Activated T-cell treated with anti-CD3 and anti-CD28 coated beads for 4 hours (primary cell): ENCODE measurements at regions not wholly inside any gene's neighbourhood (a gene's known extent, or its start where the extent isn't known, plus 50 kb on each side); places are given as distances from the start of the nearest gene placed in this dataset.

ENCODE experiments used
- DNase-seq: peaks from one replicate; pipeline ENCODE4 v3.0.0-alpha.2; 2020

DNA sequence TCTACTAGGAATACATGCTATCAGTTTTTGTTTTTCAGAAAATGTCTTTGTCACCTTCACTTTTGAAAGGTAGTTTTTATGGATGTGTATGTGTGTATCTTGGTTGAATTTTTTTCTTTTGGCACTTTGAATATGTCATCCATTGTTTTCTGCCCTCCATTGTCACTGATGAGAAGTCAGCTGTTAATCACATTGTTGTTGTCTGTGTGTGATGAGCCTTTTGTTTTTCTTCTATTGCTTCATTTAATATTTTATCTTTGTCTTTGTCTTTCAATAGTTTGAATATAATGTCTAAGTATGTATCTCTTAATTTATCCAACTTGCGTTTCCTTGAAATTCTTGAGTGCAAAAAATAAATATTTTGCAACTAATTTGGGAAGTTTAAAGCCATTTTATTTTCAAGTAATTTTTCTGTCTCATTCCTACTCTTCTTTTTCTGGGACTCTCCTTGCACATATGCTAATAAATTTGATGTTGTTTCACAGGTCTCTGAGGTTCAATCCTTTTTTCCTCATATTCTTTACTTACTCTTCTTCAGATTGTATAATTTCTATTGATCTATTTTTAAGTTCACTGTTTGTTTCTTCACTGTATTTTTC, 546.9 kb upstream of the GHITM start:
- no peak for DNase-seq

DNA sequence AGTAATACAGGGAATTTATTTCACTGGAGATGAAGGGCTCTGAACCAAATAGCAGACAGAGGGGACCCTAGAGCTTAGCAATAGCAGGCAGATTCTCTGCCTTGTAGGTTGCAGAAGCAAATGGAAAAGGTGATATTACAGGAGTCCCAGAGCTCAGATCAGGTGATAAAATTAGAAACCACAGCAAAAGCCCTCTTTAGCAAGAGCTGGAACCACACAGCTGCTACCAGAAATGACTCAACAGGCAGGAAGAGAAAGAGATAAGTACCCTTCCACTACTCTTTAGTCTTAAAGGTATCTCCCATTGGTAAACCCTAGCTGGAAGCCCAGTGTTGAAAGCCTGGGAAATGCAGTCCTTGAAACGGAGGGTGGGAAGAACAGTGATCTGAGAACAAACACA, 535.6 kb upstream of the GHITM start:
- DNase-seq: no peak

DNA sequence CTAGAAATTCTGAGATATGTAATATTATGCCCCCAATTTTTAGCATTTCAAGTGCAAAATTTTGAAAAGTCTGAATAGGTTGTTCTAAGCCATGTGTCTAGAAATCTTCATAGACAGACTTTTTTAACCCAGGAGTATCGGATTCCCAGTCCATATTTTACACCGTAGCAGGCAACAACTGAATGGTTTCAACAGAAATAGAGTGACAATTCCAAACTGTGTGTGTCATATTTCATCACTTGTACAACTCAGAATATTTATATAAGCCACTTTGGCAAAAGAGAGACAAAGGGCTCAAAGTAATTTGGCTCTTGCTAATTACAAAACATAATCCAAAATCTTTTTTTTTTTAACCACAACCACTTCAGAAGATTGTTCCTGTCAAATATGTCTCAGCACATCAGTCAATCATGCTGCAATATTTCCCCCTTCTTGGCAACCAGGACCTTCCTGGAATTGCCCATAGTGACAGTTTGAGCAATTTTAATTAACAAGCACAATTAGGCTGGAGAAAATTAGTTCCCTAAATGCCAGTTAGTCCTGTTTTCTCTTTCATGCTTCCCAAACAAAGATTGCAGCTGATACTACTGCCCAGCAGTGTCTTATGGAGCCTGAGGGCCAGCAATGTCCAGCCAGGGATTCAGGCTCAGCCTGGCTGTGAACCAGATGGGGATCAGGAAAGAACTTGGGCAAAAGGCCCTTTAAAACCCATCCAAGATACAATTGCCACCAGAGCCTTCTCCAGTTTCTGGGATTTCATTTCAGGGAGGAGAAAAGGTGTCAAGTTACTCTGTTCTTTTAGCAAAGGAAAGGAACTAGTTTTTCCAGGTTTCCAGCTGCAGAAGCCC, 533.3 kb upstream of the GHITM start:
- no peak for DNase-seq

DNA sequence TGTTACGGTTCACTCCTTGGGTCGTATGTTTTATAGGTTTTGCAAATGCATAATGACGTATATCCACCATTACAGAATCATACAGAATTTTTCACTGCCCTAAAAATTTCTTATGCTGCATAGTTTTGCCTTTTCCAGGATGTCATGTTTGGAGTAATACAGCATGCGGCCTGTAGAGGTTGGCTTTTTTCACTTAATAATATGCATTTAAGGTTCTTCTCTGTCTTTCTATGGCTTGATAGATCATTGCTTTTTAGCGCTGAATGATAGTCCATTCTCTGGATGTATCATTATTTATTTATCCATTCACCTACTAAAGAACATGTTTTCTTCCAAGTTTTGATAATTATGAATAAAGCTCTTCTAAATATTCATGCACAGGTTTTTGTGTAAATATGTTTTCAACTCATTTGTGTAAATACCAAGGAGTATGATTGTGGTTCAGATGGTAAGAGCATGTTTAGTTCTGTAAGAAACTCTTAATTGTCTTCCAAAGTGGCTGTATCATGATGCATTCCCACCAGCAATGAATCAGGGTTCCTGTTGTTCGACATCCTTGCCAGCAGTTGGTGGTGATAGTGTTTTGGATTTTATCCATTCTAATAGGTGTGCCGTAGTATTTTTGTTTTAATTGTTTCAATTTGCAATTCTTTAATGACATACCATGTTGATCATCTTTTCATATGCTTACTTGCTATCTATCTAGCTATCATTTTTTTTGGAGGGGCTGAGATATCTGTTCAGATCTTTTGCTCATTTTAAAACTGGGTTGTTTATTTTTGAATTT, 531.2 kb upstream of the GHITM start:
- DNase-seq: no peak

DNA sequence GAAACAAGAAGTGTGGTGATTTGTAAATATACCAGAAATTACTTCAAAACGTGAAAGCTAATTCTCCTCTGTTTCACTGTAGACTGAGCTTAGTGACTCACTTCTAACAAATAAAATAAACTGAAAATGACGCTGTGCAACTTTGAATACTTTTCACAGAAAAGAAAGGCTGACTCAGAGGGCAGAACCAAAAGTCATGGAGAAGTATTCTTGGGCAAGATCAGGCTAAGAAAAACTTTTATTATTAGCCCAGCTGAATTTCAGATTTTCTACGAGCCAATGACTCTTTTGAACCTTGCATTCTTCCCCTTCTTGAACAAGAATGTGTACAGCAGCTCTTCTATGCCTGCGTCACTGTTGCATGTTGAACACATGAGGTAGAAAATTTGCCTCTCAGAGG, 527.3 kb upstream of the GHITM start:
- no peak for DNase-seq

DNA sequence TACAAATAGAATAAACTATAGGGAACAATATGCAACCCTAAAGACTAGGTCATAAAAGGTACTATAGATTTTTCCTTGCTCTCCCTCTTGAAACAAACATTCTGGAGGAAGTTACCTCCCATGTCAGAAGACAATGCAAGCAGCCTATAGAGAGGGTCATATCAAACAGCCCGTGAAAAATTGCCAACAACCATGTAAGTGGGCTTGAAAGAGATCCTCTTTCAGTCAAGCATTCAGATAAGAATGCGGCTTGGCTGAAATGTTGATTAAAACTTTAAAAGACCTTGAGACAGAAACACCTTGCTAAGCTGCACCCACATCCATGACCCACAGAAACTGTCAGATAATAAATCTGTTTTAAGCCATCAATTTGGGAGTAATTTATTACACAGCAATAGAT, 526.6 kb upstream of the GHITM start:
- DNase-seq: no peak

DNA sequence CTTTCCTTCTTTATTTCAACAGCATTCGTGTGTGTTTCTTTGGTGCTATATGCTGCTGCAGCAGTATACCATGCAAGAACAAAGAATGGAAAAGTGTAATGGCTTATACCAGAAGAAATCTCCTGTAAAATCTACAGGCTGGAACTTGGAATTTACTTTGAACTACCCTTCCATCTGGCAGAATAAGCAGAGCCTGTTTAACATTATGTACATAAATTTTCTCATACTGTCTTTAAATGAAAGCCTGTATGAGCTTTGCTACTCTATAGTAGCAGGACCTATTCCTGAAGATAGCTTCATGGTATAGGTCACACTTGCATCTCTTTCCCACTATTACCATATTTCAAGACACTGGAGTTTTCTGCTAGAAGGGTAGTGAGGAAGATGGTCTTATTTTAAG, 522.1 kb upstream of the GHITM start:
- DNase-seq: no peak

DNA sequence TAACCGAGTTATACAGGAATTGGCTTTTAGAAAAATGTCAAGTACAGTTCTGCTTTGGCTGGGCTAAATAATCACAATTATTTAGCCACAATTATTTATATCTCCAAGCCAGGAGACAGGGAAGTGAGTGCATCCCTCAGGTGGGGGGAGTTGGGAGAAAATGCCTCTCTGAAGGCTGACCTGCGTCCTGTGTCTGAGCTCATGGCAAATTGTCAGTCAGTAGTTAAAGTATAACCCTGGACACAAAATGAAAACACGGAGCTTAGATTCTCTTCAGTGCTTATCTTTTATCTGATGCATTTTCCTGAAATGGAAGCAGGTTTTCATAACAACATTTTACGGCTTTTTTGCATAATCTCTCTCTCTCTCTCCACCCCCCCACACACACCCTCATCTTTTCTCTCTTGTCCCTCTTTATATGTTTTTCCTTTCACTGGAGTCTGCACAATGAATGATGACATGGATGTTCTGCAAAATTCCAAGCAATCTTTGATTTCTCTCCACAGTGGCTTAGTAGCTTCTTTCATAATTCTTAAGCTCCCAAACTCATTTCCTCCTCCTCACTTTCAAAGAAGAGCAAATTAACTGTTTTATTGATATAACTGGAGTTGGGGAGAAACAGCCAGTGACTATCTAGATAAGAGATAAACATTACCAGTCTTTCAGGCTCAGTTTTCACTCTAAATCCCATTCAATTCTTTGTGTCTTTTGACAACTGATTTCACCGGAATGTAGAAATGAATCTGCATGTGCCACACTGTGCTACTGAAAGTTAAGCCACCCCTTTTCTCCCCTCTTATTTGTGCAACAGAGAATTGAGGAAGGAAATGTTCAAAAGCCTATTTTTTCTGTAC, 521.4 kb upstream of the GHITM start:
- DNase-seq: no peak

DNA sequence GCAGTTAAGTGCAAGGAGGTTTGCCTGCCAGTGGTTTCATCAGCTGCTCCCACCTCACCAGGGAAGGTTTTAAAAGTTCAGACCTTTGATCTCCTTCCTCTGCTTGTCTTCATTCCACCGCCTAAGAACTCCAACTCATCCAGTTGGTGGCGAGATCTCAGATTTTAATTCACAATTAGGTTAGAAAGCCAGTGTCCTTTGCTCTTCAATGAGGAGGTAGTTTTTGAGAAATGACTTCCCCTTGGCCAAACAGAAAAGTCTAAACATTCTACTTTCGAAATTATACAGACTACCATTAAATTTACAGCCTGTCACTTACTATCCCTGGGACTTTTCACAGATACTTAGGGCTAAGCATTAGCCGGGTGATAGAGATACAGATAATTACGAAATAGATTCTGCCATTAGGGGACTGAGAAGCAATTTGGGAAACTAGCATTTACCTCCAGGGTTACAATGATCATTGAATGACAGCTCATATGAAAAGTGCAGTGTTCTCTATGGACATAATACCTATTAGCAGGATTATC, 513.4 kb upstream of the GHITM start:
- DNase-seq: no peak

DNA sequence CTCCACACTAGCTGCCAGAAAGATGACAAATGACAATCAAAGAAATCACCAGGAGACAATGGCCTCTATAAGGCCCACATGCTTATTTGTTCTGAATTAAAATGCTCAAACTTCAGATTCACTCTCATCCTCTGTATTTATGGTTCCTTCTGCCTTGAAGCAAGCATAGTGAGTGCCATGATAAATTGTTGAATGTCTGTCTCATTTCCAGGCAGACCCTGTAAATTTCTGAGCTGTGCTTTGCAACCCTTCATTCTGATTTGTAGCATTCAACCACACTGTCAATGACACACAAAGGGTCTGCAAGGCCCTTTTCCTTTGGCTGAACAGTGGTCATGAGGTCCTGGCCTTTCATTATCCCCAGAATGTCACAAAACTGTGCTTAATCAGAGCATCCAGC, 506.6 kb upstream of the GHITM start:
- no peak for DNase-seq

DNA sequence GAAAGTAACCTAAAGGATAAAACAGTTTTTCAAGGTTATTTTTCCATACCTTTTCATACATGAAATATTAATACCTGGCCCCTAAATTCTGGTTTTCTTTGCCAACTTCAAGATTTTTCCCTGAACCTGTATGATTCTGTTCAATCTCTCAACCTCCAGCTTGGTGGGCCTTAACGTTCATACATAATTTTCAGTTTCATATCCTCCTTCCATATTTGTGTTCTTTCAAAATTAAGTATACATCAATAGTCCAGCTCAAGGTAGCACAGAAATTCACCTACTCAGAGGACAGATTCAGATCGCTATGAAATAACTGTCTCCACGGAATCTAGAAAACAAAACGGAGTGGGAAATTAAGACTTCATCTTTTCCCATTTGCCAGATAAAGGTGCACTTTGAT, 505.8 kb upstream of the GHITM start:
- DNase-seq: no peak

DNA sequence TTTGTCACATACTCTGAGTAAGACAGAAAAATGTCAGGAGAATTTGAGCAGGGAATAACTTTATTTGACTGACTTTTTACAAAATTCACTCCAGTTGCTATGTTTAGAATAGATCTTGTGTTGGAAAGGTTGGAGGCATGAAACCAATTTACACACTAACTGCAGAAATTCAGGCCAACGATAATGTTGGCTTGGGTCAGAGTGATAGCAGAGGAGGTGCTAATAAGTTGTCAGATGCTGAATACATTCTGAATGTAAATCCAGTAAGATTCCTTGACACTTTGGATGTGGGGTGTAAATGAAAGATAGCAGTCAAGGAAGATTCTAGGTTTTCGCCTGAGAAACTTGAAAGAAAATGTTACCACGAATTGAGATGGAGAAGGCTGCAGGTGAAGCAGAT, 502.5 kb upstream of the GHITM start:
- DNase-seq: no peak

DNA sequence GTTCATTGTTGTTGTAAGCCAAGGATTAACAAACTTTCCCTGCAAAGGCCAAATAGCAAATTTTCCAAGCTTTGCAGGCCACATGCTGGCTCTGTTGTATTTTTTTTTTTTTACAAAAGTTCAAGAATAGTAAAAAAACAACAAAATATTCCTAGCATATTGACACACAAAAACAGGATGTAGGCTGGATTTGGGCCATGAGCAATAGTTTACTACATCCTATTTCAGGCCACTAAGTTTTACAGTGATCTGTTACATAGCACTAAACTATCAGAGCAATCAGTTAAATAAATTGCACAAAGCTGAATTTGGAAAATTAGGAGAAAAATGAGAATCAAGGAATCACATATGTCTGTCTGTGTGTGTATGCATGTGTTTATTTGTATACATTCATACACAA, 491.8 kb upstream of the GHITM start:
- DNase-seq: no peak

DNA sequence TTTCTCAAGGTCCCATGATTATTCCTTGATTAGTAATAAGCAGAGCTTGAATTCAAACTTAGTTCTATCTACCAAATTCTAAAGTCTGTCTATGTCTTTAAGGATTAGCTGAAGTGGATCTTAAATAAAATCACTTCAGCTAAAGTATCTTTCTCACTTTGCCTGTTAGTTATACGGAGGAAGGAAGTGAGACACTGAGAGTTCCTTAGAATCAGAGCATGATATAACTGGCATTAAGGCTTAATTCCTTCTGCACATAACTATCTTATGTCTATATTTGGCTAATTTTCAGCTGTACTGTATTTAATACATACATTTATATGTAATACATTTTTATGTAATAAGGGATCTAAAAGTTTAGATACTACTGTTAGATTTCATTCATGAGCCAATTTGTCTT, 491.1 kb upstream of the GHITM start:
- DNase-seq: no peak

DNA sequence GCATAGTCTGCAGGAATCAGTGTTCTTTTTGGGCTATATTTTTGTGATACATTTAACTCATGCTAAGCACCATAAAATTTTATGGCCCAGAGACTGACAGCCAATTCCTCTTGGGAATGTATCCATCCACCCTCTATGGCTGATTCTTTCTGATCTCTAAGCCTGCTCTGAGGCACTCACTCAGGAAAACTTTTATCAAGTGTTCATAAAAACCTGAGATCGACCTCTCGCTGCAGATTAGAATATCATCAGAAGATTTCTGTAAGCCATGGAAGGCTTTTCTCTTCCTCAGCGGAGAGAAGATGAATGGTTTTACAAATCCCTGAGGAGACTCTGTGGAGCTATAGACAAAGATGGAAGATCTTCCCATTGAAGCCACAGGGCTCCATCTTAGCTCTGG, 489.8 kb upstream of the GHITM start:
- no peak for DNase-seq

DNA sequence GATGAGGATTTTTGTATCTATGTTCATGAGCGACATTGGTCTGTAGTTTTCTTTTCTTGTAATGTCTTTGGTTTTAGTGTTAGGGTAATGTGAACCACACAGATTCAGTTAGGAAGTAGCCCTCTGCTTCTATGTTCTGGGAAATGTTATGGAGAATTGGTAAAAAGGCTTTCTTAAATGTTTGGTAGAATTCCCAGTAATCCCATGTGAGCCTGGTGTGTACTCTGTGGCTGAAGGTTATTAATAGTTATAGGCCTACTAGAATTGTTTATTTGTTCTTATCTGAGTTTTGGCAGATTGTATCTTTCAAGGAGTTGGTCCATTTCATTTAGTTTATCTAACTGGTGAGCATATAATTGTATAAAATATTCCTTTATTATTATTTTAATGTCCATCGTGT, 484.6 kb upstream of the GHITM start:
- DNase-seq: no peak

DNA sequence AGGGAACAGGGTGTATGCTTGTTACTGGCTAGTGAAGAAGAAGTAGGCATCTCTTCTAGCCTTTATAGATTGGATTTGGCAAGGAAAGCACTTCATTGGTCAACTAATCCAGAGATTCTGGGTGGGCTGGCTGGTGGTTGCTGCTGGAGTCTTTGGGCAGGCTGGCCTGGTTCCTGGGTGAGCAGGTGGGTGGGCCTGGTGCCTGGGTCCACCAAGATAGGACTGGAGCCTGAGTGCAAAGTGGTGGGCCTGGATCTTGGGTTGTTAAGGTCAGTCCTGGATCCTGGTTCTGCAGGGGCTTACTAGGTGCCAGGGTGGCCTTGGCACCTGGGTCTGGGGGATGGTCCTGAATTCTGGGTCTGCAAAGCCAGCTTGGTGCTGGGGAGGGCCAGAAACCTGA, 482.4 kb upstream of the GHITM start:
- DNase-seq: no peak

DNA sequence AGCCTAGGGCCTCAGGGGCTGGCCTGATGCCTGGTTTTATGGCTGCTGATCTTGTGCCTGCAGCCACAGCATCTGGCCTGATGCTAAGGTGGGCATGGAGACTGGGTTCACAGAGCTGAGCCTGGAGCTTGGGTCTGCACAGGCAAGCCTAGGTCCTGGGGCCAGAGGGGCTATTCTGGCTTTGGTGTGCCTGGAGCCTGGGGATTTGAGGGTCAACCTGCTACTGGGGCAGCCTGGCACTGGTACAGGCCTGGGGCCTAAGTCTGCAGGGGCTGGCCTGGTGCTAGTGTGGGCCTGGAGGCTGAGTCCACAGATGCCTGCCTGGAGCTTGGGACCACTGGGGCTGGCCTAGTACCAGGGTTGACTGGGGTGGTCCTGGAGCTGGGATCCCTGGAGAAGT, 481.8 kb upstream of the GHITM start:
- DNase-seq: no peak

DNA sequence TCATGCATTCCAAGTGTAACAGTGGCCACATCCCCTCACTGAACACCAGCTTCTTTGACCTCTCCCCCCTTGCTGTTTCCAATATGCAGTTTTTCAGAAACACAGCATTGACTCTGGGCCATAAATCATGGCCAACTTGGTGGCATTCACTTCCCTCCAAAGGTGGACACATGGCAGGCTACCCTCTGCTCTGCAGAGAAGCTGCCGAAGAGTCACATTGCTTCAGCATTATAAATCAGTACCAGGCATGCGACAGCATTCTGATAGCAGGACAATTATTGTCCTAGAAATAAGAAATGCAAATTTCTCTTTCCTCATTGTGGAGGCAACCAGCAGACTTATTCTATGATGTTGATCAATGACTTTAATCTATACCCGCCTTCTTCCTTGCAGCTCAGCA, 475.4 kb upstream of the GHITM start:
- DNase-seq: no peak

DNA sequence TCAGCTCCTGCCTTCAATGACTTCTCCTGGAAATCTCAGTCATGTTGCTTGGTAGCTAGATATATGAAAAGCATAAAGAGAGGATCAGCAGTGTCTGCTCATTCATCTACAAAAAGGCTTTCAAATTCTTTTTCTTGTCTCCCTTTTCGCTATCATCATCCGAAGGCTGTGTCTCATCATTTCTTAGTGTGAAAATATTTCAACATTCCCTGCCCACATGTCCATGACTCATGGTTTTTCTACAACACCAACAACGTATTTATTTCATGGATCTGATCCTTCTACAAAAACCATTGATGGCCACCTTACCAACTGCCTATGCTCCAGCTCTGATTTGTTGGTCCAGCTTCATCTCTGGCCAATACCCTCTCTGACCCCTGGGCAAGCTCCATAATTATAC, 472.5 kb upstream of the GHITM start:
- DNase-seq: no peak

DNA sequence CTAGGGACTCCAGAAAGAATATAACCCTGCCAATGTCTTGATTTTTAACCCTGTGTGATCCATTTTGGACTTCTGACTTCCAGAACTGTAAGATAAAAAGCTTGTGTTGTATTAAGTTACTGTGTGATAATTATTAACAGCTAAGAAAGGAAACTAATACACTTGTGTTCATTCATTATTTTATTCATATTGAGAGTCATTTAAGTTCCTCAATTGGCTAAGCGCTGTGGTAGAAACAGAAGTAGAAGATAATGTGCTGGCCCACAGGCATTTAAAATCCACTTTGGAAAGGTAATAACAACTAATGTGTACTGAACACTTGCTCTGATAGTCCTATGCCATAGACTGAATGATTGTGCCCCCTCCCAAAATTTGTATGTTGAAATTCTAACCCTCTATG, 471.7 kb upstream of the GHITM start:
- no peak for DNase-seq

DNA sequence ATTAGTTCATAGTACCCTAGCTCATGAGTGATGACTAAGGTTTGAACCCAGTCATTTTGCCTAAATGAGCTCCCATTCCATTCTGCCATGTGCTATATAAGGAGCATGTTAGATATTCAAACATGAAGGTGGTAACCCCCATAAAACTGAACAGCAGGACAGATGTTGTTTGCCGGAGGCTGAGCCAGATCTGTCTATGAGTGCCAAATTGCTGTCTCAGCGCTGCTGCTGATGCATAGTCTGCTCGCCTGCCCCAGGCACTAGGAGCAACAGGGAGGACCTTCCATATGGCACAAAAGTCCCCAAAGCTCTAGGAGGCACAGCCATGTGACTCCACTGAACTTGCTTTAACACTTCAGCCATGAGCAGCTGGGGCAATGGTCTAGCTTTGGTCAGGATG, 466.0 kb upstream of the GHITM start:
- no peak for DNase-seq

DNA sequence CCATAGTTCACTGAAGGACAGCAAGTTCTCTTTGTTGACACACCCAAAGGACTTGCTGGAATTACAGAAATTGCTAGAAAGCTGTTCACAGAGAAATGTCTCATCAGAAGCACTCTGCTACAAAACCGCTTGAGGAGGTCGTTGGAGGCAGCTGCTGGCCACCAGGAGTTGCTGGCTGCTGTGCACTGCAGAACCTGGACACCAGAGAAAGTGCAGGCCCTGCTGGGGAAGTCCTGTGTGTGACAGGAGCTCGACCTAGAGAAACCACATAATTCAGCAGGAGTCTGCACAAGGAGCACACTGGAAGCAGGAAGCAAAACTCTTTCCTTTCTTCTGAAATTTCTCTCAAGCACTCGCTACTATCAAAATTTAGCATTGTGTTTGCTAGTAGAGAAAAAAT, 461.5 kb upstream of the GHITM start:
- DNase-seq: no peak
